A673 (cell line): ENCODE measurements at regions not wholly inside any gene's neighbourhood (a gene's known extent, or its start where the extent isn't known, plus 50 kb on each side); places are given as distances from the start of the nearest gene placed in this dataset.

ENCODE experiments used
- BruUV-seq: library from RNA; stranded (reverse); fragments of 400-500 nt; replicated peaks from 2 replicates; lab custom pipeline; 2021; lab: Mats Ljungman, UMichigan
- CTCF ChIA-PET: fragments of 300-600 bp; sonication (Branson Sonifier 250); formaldehyde crosslinking; loops from one replicate; lab custom pipeline; 2022; ENCODE audit warnings: antibody characterized with exemption; lab: Charles Lee
- POLR2A ChIA-PET: fragments of 300-600 bp; sonication (Branson Sonifier 250); formaldehyde crosslinking; loops from one replicate; lab custom pipeline; 2022; ENCODE audit warnings: antibody characterized with exemption; ENCODE audit not compliant: low non-redundant PET; lab: Charles Lee
- DNase-seq: peaks from one replicate; pipeline ENCODE4 v3.0.0-alpha.2; 2015; ENCODE audit warnings: low spot score
- H3K27ac ChIP-seq: fragments of 200-600 bp; sonication (generic); 2 replicates; pipeline ENCODE4 v1.5.1; 2016; ENCODE audit warnings: mixed run types, low read depth, mild to moderate bottlenecking, mixed read lengths, antibody characterized with exemption, low read length; ENCODE audit not compliant: poor library complexity, severe bottlenecking
- H3K27me3 ChIP-seq: fragments of 200-600 bp; sonication (generic); replicated peaks from 2 replicates; pipeline ENCODE4 v1.6.1; 2017; ENCODE audit warnings: mixed run types, low read depth, mild to moderate bottlenecking, mixed read lengths, antibody characterized with exemption, low read length; ENCODE audit not compliant: insufficient read depth, poor library complexity
- H3K36me3 ChIP-seq: fragments of 200-600 bp; sonication (generic); 2 replicates; pipeline ENCODE4 v1.6.1; 2016; ENCODE audit warnings: mixed run types, mild to moderate bottlenecking, mixed read lengths, antibody characterized with exemption, low read length; ENCODE audit not compliant: insufficient read depth, poor library complexity, severe bottlenecking
- H3K4me1 ChIP-seq: fragments of 200-600 bp; sonication (generic); 2 replicates; pipeline ENCODE4 v1.6.1; 2017; ENCODE audit warnings: mixed run types, mild to moderate bottlenecking, mixed read lengths, antibody characterized with exemption, low read length; ENCODE audit not compliant: insufficient read depth, poor library complexity, severe bottlenecking
- H3K4me3 ChIP-seq: fragments of 200-600 bp; sonication (generic); 2 replicates; pipeline ENCODE4 v1.5.1; 2016; ENCODE audit warnings: low read depth, mixed run types, mild to moderate bottlenecking, mixed read lengths, low read length; ENCODE audit not compliant: poor library complexity, severe bottlenecking
- H3K9me3 ChIP-seq: fragments of 200-600 bp; sonication (generic); 2 replicates; pipeline ENCODE4 v1.6.1; 2016; ENCODE audit warnings: mixed run types, low read depth, mild to moderate bottlenecking, mixed read lengths, antibody characterized with exemption, low read length; ENCODE audit not compliant: poor library complexity, severe bottlenecking
- EZH2 ChIP-seq: fragments of 200-600 bp; sonication (generic); IDR thresholded peaks from 2 replicates; pipeline ENCODE4 v1.6.1; 2017; ENCODE audit warnings: borderline replicate concordance, low read depth, mild to moderate bottlenecking, mixed read lengths, antibody characterized with exemption, low read length; ENCODE audit not compliant: poor library complexity, severe bottlenecking
- intact Hi-C: fragments of 100-400 bp; cut with micrococcal nuclease; formaldehyde crosslinking; loops from one replicate; pipeline ENCODE4 v1.10.0; 2022; ENCODE audit not compliant: unreplicated experiment
- TF ChIP-seq, protein P1 (sequence below): fragments of 300-800, 200-600 bp; sonication (generic); conservative IDR thresholded peaks from 2 replicates; pipeline ENCODE4 v1.5.1; 2017; ENCODE audit warnings: low read depth, mild to moderate bottlenecking, antibody characterized with exemption, low read length, moderate library complexity, mixed read lengths

DNA sequence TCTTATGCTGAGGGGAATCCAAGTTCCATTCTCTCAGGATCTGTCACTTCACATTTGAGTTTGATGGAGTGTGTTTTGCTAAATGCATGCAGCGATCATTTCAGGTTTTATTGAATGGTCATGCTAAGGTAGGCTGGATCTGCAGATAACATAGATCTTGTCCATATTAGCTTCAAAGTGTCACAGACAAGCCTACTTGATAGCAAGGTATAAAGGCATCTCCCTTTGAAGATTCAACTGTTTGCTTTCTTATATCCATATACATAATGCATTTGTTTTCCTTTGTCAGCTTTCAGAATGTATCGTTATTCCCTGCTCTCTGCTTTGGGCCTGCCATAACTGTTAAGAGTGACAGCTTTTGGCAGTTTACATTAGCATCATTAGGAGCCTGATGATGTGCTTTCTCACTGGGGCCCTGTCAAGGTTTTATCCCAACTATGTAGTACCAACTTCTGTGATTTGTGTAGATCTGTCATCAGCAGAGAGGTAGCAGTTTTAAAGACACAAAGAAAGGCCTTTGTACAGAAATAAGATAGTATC is 604.3 kb upstream of the CDH7 start:
- intact Hi-C loops, result no loop called here
- DNase-seq, result no peak
- ChIA-PET POLR2A (no interaction called here), CTCF (no interaction called here)
- no peaks in the 10 kb centered on the region for H3K9me3 ChIP-seq
- no peaks in the 10 kb centered on the region for H3K27me3 ChIP-seq
- no peak overlapping the region for H3K27ac ChIP-seq
- TF ChIP-seq, protein P1, sequence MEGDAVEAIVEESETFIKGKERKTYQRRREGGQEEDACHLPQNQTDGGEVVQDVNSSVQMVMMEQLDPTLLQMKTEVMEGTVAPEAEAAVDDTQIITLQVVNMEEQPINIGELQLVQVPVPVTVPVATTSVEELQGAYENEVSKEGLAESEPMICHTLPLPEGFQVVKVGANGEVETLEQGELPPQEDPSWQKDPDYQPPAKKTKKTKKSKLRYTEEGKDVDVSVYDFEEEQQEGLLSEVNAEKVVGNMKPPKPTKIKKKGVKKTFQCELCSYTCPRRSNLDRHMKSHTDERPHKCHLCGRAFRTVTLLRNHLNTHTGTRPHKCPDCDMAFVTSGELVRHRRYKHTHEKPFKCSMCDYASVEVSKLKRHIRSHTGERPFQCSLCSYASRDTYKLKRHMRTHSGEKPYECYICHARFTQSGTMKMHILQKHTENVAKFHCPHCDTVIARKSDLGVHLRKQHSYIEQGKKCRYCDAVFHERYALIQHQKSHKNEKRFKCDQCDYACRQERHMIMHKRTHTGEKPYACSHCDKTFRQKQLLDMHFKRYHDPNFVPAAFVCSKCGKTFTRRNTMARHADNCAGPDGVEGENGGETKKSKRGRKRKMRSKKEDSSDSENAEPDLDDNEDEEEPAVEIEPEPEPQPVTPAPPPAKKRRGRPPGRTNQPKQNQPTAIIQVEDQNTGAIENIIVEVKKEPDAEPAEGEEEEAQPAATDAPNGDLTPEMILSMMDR, result no peak
- TF ChIP-seq EZH2, result no peak
- no peaks in the 10 kb centered on the region for H3K4me1 ChIP-seq
- H3K4me3 ChIP-seq, result no peak overlapping the region
- no peaks in the 10 kb centered on the region for H3K36me3 ChIP-seq
- no TSS peak for BruUV-seq

DNA sequence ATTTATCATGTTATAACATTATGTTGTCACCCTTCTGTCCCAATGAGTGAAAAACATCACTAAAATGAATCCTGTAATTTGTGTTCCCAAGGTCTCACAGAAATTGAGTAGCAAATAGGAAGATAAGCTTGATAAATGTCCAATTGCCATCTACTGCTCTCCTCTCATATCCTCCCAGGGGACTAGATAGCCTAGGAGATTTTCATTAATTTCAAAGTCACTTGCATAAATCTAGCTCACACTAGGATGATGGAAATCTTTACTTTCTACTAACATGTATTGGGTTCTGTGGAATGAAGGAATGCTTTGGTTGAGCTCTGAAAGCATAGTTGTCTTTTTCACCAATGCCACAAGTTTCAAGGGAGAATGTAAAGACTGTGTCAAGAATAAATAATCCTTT is 605.5 kb upstream of the CDH7 start:
- intact Hi-C loops, result no loop called here
- no TSS peak for BruUV-seq
- H3K36me3 ChIP-seq, result no peaks in the 10 kb centered on the region
- no peaks in the 10 kb centered on the region for H3K9me3 ChIP-seq
- no peaks in the 10 kb centered on the region for H3K4me1 ChIP-seq
- no peak overlapping the region for H3K27ac ChIP-seq
- H3K4me3 ChIP-seq, result no peak overlapping the region
- TF ChIP-seq, protein P1, result no peak
- TF ChIP-seq EZH2, result no peak
- ChIA-PET POLR2A (no interaction called here), CTCF (no interaction called here)
- DNase-seq, result no peak
- no peaks in the 10 kb centered on the region for H3K27me3 ChIP-seq

DNA sequence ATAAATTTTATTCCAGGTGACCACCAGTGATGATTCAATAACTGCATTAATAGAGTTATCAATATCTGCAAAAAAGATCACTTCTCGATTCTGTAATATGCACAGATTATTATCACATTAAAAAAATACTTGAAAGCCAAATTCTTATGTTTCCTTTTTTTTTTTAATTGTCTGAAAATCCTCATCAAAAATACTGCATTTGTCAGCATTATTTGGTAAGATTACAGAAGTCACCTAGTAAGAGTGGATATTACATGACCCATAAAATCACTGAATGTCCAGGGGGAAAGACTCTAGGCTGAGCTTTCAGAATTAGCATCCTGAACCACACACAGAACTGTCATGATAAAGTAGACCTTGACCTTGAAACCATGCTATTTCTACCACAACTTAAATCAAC is 617.2 kb upstream of the CDH7 start:
- H3K27ac ChIP-seq, result no peak overlapping the region
- intact Hi-C loops, result no loop called here
- H3K27me3 ChIP-seq, result no peaks in the 10 kb centered on the region
- TF ChIP-seq, protein P1, result no peak
- no peak for TF ChIP-seq EZH2
- POLR2A ChIA-PET, result no interaction called here
- no peak overlapping the region for H3K4me3 ChIP-seq
- no peak for DNase-seq
- no peaks in the 10 kb centered on the region for H3K4me1 ChIP-seq
- H3K36me3 ChIP-seq, result no peaks in the 10 kb centered on the region
- H3K9me3 ChIP-seq, result no peaks in the 10 kb centered on the region
- CTCF ChIA-PET, result no interaction called here
- BruUV-seq, result no TSS peak
